Astrocyte (in vitro differentiated cells and primary cell): ENCODE measurements at regions not wholly inside any gene's neighbourhood (a gene's known extent, or its start where the extent isn't known, plus 50 kb on each side); places are given as distances from the start of the nearest gene placed in this dataset.

Source experiments
- EZH2 ChIP-seq: IDR thresholded peaks from 2 replicates; pipeline ENCODE4 v1.6.1; 2012; ENCODE audit warnings: mild to moderate bottlenecking, low read length, inconsistent platforms; ENCODE audit not compliant: insufficient read depth
- TF ChIP-seq, protein P1 (sequence below): IDR thresholded peaks from 2 replicates; pipeline ENCODE4 v1.5.1; 2011; ENCODE audit warnings: low read depth, mild to moderate bottlenecking, inconsistent platforms, low read length, moderate library complexity; ENCODE audit not compliant: insufficient read depth

DNA sequence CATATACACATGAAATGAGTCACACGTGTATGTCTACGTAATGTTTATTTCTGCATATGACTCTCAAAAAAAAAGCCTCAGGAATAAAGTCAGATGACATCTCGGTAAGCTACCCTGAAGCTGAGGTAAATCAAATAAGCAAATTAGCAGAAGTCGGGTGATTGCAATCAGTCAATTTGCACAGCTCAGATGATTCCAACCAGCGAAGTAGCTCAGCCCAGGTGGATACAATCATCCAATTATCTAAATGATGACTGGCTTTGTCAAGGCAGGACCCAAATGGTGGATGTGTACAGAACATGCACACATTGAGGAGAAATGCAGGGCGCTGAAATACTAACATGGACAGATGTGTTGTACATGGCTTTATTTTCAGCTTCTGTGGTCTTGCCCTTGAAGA lies 148.5 kb downstream of the ZNF486 start:
- TF ChIP-seq, protein P1, sequence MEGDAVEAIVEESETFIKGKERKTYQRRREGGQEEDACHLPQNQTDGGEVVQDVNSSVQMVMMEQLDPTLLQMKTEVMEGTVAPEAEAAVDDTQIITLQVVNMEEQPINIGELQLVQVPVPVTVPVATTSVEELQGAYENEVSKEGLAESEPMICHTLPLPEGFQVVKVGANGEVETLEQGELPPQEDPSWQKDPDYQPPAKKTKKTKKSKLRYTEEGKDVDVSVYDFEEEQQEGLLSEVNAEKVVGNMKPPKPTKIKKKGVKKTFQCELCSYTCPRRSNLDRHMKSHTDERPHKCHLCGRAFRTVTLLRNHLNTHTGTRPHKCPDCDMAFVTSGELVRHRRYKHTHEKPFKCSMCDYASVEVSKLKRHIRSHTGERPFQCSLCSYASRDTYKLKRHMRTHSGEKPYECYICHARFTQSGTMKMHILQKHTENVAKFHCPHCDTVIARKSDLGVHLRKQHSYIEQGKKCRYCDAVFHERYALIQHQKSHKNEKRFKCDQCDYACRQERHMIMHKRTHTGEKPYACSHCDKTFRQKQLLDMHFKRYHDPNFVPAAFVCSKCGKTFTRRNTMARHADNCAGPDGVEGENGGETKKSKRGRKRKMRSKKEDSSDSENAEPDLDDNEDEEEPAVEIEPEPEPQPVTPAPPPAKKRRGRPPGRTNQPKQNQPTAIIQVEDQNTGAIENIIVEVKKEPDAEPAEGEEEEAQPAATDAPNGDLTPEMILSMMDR = no peak
- no peak for TF ChIP-seq EZH2
